SK-N-SH treated with all-trans-retinoic acid at 6 μM for 48 hours (cell line): ENCODE measurements at regions not wholly inside any gene's neighbourhood (a gene's known extent, or its start where the extent isn't known, plus 50 kb on each side); places are given as distances from the start of the nearest gene placed in this dataset.

Experiments
- ATAC-seq: fragments of 200-7000 bp; cut with Tn5 transposase; 3 replicates; pipeline ENCODE4 v1.9.1; 2020; ENCODE audit warnings: mild to moderate bottlenecking, moderate library complexity
- ARNTL ChIP-seq: fragments of 450-650 bp; formaldehyde crosslinking; IDR thresholded peaks from 2 replicates; pipeline ENCODE4 v1.5.0; 2020; ENCODE audit warnings: low read depth, mild to moderate bottlenecking, moderate library complexity, borderline replicate concordance
- BACH2 ChIP-seq: fragments of 250-450 bp; sonication (Bioruptor Pico); IDR thresholded peaks from 2 replicates; pipeline ENCODE4 v1.9.0; 2021; ENCODE audit warnings: mild to moderate bottlenecking, borderline replicate concordance
- CSDC2 ChIP-seq: fragments of 250-450 bp; sonication (Bioruptor Pico); IDR thresholded peaks from 2 replicates; pipeline ENCODE4 v1.5.0; 2020; ENCODE audit warnings: mild to moderate bottlenecking, moderate library complexity
- ESRRG ChIP-seq: fragments of 250-450 bp; sonication (Bioruptor Pico); IDR thresholded peaks from 2 replicates; pipeline ENCODE4 v1.6.1; 2021; ENCODE audit warnings: mild to moderate bottlenecking
- GLIS3 ChIP-seq: fragments of 250-450 bp; sonication (Bioruptor Pico); IDR thresholded peaks from 2 replicates; pipeline ENCODE4 v1.5.0; 2020; ENCODE audit warnings: mild to moderate bottlenecking, moderate library complexity
- ISL1 ChIP-seq: fragments of 250-450 bp; sonication (Bioruptor Pico); IDR thresholded peaks from 2 replicates; pipeline ENCODE4 v2.1.2; 2022; ENCODE audit warnings: mild to moderate bottlenecking, moderate library complexity
- OSR1 ChIP-seq: fragments of 250-450 bp; sonication (Bioruptor Pico); IDR thresholded peaks from 2 replicates; pipeline ENCODE4 v1.8.0; 2022; ENCODE audit warnings: moderate library complexity, mild to moderate bottlenecking, inconsistent platforms
- RARB ChIP-seq: fragments of 250-450 bp; sonication (Bioruptor Pico); IDR thresholded peaks from 2 replicates; pipeline ENCODE4 v1.8.0; 2021; ENCODE audit warnings: mild to moderate bottlenecking, moderate library complexity
- SNAI2 ChIP-seq: fragments of 250-450 bp; sonication (Bioruptor Pico); IDR thresholded peaks from 2 replicates; pipeline ENCODE4 v1.5.0; 2020; ENCODE audit warnings: mild to moderate bottlenecking, moderate library complexity
- TCF4 ChIP-seq: fragments of 250-450 bp; sonication (Bioruptor Pico); IDR thresholded peaks from 2 replicates; pipeline ENCODE4 v1.8.0; 2021; ENCODE audit warnings: mild to moderate bottlenecking, moderate library complexity, borderline replicate concordance
- TOX ChIP-seq: fragments of 250-450 bp; sonication (Bioruptor Pico); IDR thresholded peaks from 2 replicates; pipeline ENCODE4 v1.8.0; 2021; ENCODE audit warnings: mild to moderate bottlenecking, moderate library complexity, borderline replicate concordance
- ZC3H10 ChIP-seq: fragments of 250-450 bp; sonication (Bioruptor Pico); IDR thresholded peaks from 2 replicates; pipeline ENCODE4 v1.5.1; 2021; ENCODE audit warnings: mild to moderate bottlenecking, moderate library complexity
- ZFP3 ChIP-seq: fragments of 250-450 bp; sonication (Bioruptor Pico); IDR thresholded peaks from 2 replicates; pipeline ENCODE4 v1.5.0; 2020; ENCODE audit warnings: mild to moderate bottlenecking, moderate library complexity
- ZNF565 ChIP-seq: fragments of 450-650 bp; formaldehyde crosslinking; conservative IDR thresholded peaks from 2 replicates; pipeline ENCODE4 v1.5.0; 2020; ENCODE audit warnings: low read depth, mild to moderate bottlenecking, moderate library complexity
- ZNF70 ChIP-seq: fragments of 450-650 bp; formaldehyde crosslinking; IDR thresholded peaks from 2 replicates; pipeline ENCODE4 v1.5.0; 2020; ENCODE audit warnings: mild to moderate bottlenecking, moderate library complexity
- TF ChIP-seq, protein P1 (sequence below): fragments of 250-450 bp; sonication (Bioruptor Pico); IDR thresholded peaks from 2 replicates; pipeline ENCODE4 v1.8.0; 2020; ENCODE audit warnings: mild to moderate bottlenecking, moderate library complexity, borderline replicate concordance
- TF ChIP-seq, protein P2 (sequence below): fragments of 250-450 bp; sonication (Bioruptor Pico); IDR thresholded peaks from 2 replicates; pipeline ENCODE4 v1.5.0; 2020; ENCODE audit warnings: mild to moderate bottlenecking, moderate library complexity
- TF ChIP-seq, protein P3 (sequence below): fragments of 250-450 bp; sonication (Bioruptor Pico); IDR thresholded peaks from 2 replicates; pipeline ENCODE4 v1.8.0; 2021; ENCODE audit warnings: low read depth, mild to moderate bottlenecking, moderate library complexity, borderline replicate concordance
- TF ChIP-seq, protein P4 (sequence below): fragments of 250-450 bp; sonication (Bioruptor Pico); IDR thresholded peaks from 2 replicates; pipeline ENCODE4 v1.5.1; 2020; ENCODE audit warnings: low read depth, mild to moderate bottlenecking, moderate library complexity
- TF ChIP-seq, protein P5 (sequence below): fragments of 250-450 bp; sonication (Bioruptor Pico); IDR thresholded peaks from 2 replicates; pipeline ENCODE4 v1.5.1; 2021; ENCODE audit warnings: mild to moderate bottlenecking, moderate library complexity

DNA sequence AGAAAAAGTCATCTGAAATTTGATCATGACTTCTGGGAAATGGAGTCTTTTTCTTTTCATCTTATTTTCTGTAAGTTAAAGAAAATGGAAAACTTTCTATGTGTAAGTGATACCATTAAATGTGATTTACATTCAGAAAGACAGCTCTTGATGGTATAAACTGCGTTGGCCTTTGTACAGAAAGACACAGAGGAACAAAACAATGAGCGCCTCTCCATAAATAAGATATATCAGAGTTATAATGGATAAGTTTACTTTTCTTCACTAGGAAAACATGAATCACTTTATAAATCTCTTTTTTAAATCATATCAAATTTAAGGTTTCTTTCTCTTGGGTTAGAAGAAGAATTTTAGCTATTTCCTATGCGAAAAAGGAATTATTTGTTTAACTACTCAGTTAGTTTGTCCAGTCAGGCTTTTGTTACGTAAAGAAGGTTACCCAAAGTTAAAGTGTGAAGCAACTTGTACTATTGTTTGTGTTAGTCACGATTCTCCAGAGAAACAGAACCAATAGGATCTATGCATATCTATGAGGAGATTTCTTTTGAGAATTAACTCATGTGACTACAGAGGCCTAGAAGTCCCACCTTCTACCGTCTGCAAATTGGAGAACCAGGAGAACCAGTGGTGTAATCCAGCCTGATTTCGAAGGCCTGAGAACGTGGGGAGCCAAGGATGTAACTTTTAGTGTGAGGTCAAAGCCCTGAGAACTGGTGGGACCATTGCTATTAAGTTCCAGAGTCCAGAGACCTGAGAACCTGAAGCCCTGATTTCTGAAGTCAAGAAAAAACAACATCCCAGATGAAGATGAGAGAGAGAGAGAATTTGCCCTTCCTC is 295.4 kb upstream of the KCNJ16 start:
- no peak for TF ChIP-seq ISL1 (CRISPR knock-in tag)
- TF ChIP-seq ZFP3 (CRISPR knock-in tag), result no peak
- ATAC-seq, result no peak

DNA sequence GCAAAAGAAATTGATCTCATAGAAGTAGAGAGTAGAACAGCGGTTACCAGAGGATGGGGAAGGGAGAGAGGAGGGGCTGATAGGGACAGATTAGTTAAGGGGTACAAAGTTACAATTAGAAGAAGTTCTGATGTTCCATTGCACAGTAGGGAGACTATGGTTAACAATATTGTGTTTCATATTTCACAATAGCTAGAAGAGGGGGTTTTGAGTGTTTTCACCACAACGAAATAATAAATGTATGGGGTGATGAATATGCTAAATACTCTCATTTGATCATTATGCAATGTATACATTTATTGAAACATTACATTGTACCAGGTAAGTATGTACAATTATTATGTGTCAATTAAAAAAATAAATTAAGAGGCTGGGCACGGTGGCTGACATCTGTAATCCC is 291.2 kb upstream of the KCNJ16 start:
- TF ChIP-seq ZC3H10 (CRISPR knock-in tag), result no peak
- no peak for ATAC-seq

DNA sequence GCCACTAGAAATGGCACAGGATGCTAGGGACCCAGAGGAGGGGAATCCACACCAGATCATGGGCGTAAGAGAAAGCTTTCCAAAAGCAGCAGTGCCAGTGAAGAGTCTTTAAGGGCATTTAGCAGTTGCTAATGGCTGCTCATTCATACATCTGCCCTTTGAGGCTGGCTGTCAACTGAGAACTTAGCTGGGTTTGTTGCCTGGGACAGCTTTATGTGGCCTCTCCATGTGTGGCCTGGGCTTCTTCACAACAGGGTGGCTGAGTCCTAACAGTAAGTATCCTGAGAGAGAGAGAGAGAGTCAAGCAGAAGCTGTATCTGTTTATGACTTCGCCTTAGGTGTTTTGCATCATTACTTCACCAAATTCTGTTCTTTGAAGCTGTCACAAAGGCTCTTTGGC is 286.1 kb upstream of the KCNJ16 start:
- TF ChIP-seq ISL1 (CRISPR knock-in tag), result no peak
- no peak for TF ChIP-seq TOX (CRISPR knock-in tag)
- TF ChIP-seq RARB (CRISPR knock-in tag), result no peak
- no peak for ATAC-seq

DNA sequence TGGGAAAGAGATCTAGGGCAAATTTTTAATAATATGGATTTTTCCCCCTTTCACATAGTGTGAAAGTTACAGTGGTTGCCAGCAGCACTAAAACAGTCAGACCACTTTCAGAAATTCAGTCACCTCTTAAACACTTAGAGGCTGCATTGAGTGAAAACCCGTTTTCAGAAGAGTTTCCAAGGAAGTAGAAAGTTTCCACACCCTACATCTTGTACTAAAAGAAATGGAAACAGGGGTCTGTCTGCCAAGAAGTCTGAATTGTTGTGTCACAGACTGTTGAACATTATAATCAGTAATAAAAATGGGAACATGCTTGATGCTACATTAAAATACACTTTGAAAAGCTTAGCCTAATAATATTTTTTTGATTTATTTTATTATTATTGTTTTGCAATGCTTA is 278.9 kb upstream of the KCNJ16 start:
- ATAC-seq, result no peak
- TF ChIP-seq, protein P1, sequence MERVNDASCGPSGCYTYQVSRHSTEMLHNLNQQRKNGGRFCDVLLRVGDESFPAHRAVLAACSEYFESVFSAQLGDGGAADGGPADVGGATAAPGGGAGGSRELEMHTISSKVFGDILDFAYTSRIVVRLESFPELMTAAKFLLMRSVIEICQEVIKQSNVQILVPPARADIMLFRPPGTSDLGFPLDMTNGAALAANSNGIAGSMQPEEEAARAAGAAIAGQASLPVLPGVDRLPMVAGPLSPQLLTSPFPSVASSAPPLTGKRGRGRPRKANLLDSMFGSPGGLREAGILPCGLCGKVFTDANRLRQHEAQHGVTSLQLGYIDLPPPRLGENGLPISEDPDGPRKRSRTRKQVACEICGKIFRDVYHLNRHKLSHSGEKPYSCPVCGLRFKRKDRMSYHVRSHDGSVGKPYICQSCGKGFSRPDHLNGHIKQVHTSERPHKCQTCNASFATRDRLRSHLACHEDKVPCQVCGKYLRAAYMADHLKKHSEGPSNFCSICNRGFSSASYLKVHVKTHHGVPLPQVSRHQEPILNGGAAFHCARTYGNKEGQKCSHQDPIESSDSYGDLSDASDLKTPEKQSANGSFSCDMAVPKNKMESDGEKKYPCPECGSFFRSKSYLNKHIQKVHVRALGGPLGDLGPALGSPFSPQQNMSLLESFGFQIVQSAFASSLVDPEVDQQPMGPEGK (CRISPR knock-in tag), result no peak
- TF ChIP-seq ZFP3 (CRISPR knock-in tag) (no peak), TOX (CRISPR knock-in tag) (no peak), SNAI2 (no peak), CSDC2 (CRISPR knock-in tag) (no peak), ZNF70 (CRISPR knock-in tag) (no peak)
- TF ChIP-seq, protein P2, sequence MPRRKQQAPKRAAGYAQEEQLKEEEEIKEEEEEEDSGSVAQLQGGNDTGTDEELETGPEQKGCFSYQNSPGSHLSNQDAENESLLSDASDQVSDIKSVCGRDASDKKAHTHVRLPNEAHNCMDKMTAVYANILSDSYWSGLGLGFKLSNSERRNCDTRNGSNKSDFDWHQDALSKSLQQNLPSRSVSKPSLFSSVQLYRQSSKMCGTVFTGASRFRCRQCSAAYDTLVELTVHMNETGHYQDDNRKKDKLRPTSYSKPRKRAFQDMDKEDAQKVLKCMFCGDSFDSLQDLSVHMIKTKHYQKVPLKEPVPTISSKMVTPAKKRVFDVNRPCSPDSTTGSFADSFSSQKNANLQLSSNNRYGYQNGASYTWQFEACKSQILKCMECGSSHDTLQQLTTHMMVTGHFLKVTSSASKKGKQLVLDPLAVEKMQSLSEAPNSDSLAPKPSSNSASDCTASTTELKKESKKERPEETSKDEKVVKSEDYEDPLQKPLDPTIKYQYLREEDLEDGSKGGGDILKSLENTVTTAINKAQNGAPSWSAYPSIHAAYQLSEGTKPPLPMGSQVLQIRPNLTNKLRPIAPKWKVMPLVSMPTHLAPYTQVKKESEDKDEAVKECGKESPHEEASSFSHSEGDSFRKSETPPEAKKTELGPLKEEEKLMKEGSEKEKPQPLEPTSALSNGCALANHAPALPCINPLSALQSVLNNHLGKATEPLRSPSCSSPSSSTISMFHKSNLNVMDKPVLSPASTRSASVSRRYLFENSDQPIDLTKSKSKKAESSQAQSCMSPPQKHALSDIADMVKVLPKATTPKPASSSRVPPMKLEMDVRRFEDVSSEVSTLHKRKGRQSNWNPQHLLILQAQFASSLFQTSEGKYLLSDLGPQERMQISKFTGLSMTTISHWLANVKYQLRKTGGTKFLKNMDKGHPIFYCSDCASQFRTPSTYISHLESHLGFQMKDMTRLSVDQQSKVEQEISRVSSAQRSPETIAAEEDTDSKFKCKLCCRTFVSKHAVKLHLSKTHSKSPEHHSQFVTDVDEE, result no peak
- TF ChIP-seq, protein P3, sequence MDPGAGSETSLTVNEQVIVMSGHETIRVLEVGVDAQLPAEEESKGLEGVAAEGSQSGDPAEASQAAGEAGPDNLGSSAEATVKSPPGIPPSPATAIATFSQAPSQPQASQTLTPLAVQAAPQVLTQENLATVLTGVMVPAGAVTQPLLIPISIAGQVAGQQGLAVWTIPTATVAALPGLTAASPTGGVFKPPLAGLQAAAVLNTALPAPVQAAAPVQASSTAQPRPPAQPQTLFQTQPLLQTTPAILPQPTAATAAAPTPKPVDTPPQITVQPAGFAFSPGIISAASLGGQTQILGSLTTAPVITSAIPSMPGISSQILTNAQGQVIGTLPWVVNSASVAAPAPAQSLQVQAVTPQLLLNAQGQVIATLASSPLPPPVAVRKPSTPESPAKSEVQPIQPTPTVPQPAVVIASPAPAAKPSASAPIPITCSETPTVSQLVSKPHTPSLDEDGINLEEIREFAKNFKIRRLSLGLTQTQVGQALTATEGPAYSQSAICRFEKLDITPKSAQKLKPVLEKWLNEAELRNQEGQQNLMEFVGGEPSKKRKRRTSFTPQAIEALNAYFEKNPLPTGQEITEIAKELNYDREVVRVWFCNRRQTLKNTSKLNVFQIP (CRISPR knock-in tag), result no peak

DNA sequence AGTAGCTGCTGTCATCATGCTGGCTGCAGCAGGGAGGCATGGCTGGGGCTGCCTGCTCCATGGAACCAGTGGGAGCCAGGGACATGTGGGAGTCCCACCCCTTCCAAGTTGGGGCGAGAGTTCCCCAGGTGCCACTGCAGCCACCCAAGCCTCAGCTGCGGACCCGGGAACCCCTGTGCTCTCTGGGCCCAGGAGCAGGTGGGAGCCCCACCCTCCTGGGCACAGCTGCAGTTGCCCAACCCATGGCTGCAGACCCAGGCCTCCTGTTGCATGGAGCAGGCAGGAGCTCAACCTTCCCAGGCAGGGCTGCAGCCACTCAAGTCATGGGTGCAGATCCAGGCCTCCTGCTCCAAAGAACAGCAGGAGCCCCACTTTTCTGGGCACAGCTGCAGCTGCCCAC is 274.2 kb upstream of the KCNJ16 start:
- ATAC-seq, result no peak
- no peak for TF ChIP-seq BACH2 (CRISPR knock-in tag)
- no peak for TF ChIP-seq OSR1
- TF ChIP-seq ZNF565 (CRISPR knock-in tag), result no peak
- TF ChIP-seq, protein P4, sequence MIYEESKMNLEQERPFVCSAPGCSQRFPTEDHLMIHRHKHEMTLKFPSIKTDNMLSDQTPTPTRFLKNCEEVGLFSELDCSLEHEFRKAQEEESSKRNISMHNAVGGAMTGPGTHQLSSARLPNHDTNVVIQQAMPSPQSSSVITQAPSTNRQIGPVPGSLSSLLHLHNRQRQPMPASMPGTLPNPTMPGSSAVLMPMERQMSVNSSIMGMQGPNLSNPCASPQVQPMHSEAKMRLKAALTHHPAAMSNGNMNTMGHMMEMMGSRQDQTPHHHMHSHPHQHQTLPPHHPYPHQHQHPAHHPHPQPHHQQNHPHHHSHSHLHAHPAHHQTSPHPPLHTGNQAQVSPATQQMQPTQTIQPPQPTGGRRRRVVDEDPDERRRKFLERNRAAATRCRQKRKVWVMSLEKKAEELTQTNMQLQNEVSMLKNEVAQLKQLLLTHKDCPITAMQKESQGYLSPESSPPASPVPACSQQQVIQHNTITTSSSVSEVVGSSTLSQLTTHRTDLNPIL (CRISPR knock-in tag), result no peak
- no peak for TF ChIP-seq ZFP3 (CRISPR knock-in tag)
- TF ChIP-seq CSDC2 (CRISPR knock-in tag), result no peak
- no peak for TF ChIP-seq TOX (CRISPR knock-in tag)
- no peak for TF ChIP-seq ZC3H10 (CRISPR knock-in tag)
- TF ChIP-seq GLIS3 (CRISPR knock-in tag), result no peak
- no peak for TF ChIP-seq ISL1 (CRISPR knock-in tag)
- no peak for TF ChIP-seq ZNF70 (CRISPR knock-in tag)
- no peak for TF ChIP-seq ARNTL (CRISPR knock-in tag)
- no peak for TF ChIP-seq TCF4 (CRISPR knock-in tag)
- no peak for TF ChIP-seq RARB (CRISPR knock-in tag)
- TF ChIP-seq, protein P2, result no peak
- TF ChIP-seq, protein P5, sequence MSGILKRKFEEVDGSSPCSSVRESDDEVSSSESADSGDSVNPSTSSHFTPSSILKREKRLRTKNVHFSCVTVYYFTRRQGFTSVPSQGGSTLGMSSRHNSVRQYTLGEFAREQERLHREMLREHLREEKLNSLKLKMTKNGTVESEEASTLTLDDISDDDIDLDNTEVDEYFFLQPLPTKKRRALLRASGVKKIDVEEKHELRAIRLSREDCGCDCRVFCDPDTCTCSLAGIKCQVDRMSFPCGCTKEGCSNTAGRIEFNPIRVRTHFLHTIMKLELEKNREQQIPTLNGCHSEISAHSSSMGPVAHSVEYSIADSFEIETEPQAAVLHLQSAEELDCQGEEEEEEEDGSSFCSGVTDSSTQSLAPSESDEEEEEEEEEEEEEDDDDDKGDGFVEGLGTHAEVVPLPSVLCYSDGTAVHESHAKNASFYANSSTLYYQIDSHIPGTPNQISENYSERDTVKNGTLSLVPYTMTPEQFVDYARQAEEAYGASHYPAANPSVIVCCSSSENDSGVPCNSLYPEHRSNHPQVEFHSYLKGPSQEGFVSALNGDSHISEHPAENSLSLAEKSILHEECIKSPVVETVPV (CRISPR knock-in tag), result no peak
- no peak for TF ChIP-seq ESRRG (CRISPR knock-in tag)
- TF ChIP-seq SNAI2, result no peak
